Spleen (tissue), 11 donors: ENCODE measurements at regions not wholly inside any gene's neighbourhood (a gene's known extent, or its start where the extent isn't known, plus 50 kb on each side); places are given as distances from the start of the nearest gene placed in this dataset.

ENCODE experiments used
- DNase-seq: peaks from one replicate; pipeline ENCODE4 v3.0.0-alpha.2; 2020
- H3K27ac ChIP-seq, 8 donors: fragments of 200-600 bp; sonication (generic) in 7 of 8; 1 replicate in 4 of 8; 2 replicates in 4 of 8; pipeline versions ENCODE4 v1.5.0 to v1.8.0; 2016 to 2021; ENCODE audit warnings: inconsistent platforms in 4 of 8, mild to moderate bottlenecking in 4 of 8, moderate library complexity in 1 of 8
- H3K27me3 ChIP-seq, 7 donors: fragments of 200-600 bp; sonication (generic) in 6 of 7; replicated peaks in 1 of 7; 1 replicate in 4 of 7; 2 replicates in 3 of 7; pipeline versions ENCODE4 v1.5.0 to v1.8.0; 2016 to 2021; ENCODE audit warnings: inconsistent platforms in 3 of 7, mild to moderate bottlenecking in 1 of 7
- H3K36me3 ChIP-seq, 6 donors: fragments of 200-600 bp; sonication (generic) in 5 of 6; 1 replicate in 4 of 6; 2 replicates in 2 of 6; pipeline versions ENCODE4 v1.5.0 to v1.8.0; 2016 to 2021; ENCODE audit warnings: inconsistent platforms in 2 of 6
- H3K4me1 ChIP-seq, 6 donors: fragments of 200-600 bp; sonication (generic) in 5 of 6; 1 replicate in 3 of 6; 2 replicates in 3 of 6; pipeline versions ENCODE4 v1.5.0 to v1.8.0; 2016 to 2021; ENCODE audit warnings: inconsistent platforms in 3 of 6
- H3K4me3 ChIP-seq, 8 donors: fragments of 200-600 bp; sonication (generic) in 7 of 8; 1 replicate in 4 of 8; 2 replicates in 4 of 8; pipeline versions ENCODE4 v1.5.0 to v1.8.0; 2016 to 2021; ENCODE audit warnings: inconsistent platforms in 4 of 8, mild to moderate bottlenecking in 4 of 8, moderate library complexity in 2 of 8
- H3K9me3 ChIP-seq, 8 donors: fragments of 200-600 bp; sonication (generic) in 7 of 8; 1 replicate in 4 of 8; 2 replicates in 4 of 8; pipeline versions ENCODE4 v1.5.0 to v1.8.0; 2016 to 2021; ENCODE audit warnings: inconsistent platforms in 4 of 8
- CTCF ChIP-seq, 11 experiments: fragments of 200-600 bp in 7 of 11; fragments of 450-650 bp in 4 of 11; sonication (generic) in 4 of 11; IDR thresholded peaks in 8 of 11; conservative IDR thresholded peaks in 3 of 11; 1 replicate in 7 of 11; 2 replicates in 4 of 11; pipeline versions ENCODE4 v1.4.0 to v1.8.0; 2016 to 2021; ENCODE audit warnings: antibody characterized with exemption in 11 of 11, inconsistent platforms in 4 of 11, mild to moderate bottlenecking in 1 of 11
- POLR2A ChIP-seq, 3 donors: fragments of 450-650 bp; IDR thresholded peaks; one replicate each; pipeline ENCODE4 v1.5.1; 2017; ENCODE audit warnings: antibody characterized with exemption in 3 of 3, mild to moderate bottlenecking in 1 of 3
- POLR2AphosphoS5 ChIP-seq, 3 donors: sonication (generic); formaldehyde crosslinking; IDR thresholded peaks; one replicate each; pipeline ENCODE4 v1.5.1; 2017; ENCODE audit warnings: antibody characterized with exemption in 3 of 3
- WGBS, 5 donors: extraction: QIAGEN DNeasy Blood & Tissue Kit in 3 of 5; methylation state at CpG; one replicate each; pipeline versions ENCODE4 v1.1.5 to v1.1.7; 2013 to 2018; 5-methylcytosine and 5-hydroxymethylcytosine counted together
- intact Hi-C: fragments of 100-400 bp; cut with DNase I; formaldehyde crosslinking; loops from one replicate; pipeline ENCODE4 v1.15.0; 2023; ENCODE audit warnings: low total_unique reads
- donor health status: healthy with polysubstance abuse.
- donor health status: DM: no; HTN: no; CAD: no; lungs with moderate emphysema.
- donor health status: DM: no; HTN: no; CAD: no.
- donor health status: Bipolar disorder and iron deficiency.
- donor health status: healthy.
- donor health status: DM: no; HTN: no; CAD: no.
- donor health status: DM: yes; HTN: yes; CAD: no.

DNA sequence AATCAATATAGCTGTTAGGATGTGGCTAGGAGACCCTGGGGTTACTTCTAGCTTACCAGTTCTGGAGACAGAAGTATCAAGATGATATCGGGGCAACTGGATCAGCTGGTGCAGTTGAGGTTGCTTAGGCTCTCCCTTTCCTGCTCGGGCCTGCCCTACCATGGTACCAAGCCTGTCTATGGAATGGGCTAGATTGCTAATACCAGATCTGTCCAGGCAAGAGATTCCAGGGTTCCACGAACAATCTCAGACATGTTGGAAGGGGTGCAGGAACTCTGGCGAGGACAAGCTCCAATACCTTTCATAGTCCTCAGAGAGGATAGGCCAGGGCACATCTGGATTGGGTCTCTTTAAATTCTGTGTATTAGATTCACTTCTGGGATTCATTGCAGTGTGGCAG lies 53.8 kb downstream of the ADM start:
- intact Hi-C loops = no loop called here
- TF ChIP-seq POLR2AphosphoS5 (IDR thresholded peaks at IDR 0.05) (no peak), POLR2A (IDR thresholded peaks at IDR 0.05) (no peak), CTCF (IDR thresholded peaks at IDR 0.05 in 8 of 11, conservative IDR thresholded peaks at IDR 0.05 in 3 of 11) (no peak)

DNA sequence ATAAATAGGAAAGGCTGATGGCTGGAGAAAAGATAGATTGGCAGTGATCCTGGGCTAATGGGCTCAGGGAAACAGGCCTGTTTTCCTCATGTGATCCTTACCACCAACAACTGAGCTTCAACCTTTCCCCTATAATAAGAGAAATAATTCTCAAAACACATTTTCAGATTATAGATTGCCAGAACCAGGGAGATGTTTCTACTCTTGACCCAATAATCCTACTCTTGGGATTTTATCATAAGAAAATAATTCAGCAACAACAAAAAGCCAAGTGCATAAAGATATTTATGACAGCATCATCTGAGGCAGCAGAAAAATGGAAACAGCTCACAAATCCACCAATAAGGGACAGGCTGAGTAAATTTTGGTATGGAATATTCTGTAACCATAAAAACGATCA lies 54.3 kb downstream of the ADM start:
- H3K27me3 ChIP-seq = peaks cover 0 to 17% (median 0%) of the 10 kb centered on the region in 7 donors
- no peak overlapping the region for H3K4me3 ChIP-seq
- H3K36me3 ChIP-seq = no peaks in the 10 kb centered on the region
- H3K27ac ChIP-seq = no peak overlapping the region
- TF ChIP-seq POLR2AphosphoS5 (IDR thresholded peaks at IDR 0.05) = no peak
- no peaks in the 10 kb centered on the region for H3K4me1 ChIP-seq
- intact Hi-C loops = no loop called here
- DNase-seq = no peak
- H3K9me3 ChIP-seq = no peaks in the 10 kb centered on the region
- WGBS, 5 donors = 81 to 92% (median 86%) methylated on average over 1 of the region's 1 CpG

More for the DNA sequence above, 53.8 kb downstream of the ADM start:
- Histone ChIP-seq H3K36me3 (no peaks in the 10 kb centered on the region), H3K4me3 (no peak overlapping the region), H3K27ac (no peak overlapping the region), H3K4me1 (no peaks in the 10 kb centered on the region), H3K27me3 (peaks cover 0 to 17% (median 0%) of the 10 kb centered on the region in 7 donors), H3K9me3 (no peaks in the 10 kb centered on the region)
- DNase-seq = no peak
- 83 to 95% (median 89%) methylated on average over 4 of the region's 4 CpGs for WGBS, 5 donors

DNA sequence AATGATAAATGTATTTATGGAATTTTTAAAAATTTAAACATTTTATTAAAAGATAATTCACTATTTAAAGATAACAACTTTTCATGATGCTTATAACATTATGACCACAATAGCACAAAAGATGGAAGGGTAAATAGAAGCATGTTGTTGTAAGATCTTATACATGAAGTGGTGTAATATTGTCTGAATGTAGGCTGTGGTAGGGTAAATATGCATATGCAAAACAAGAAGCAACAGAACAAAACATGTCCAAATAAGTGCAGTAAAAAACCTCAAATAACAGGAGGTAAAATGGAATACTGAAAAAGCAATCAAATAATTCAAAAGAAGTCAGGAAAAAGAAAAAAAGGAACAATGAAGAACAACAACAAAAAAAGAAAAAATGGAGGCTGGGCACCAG lies 56.0 kb downstream of the ADM start:
- intact Hi-C loops = no loop called here
- Histone ChIP-seq H3K36me3 (no peaks in the 10 kb centered on the region), H3K4me1 (no peaks in the 10 kb centered on the region), H3K27ac (no peak overlapping the region), H3K27me3 (peaks cover 0 to 17% (median 0%) of the 10 kb centered on the region in 7 donors), H3K4me3 (no peak overlapping the region), H3K9me3 (no peaks in the 10 kb centered on the region)
- TF ChIP-seq POLR2A (IDR thresholded peaks at IDR 0.05) = no peak
- TF ChIP-seq POLR2AphosphoS5 (IDR thresholded peaks at IDR 0.05) = no peak
- no peak for TF ChIP-seq CTCF (IDR thresholded peaks at IDR 0.05 in 8 of 11, conservative IDR thresholded peaks at IDR 0.05 in 3 of 11)
- no peak for DNase-seq

DNA sequence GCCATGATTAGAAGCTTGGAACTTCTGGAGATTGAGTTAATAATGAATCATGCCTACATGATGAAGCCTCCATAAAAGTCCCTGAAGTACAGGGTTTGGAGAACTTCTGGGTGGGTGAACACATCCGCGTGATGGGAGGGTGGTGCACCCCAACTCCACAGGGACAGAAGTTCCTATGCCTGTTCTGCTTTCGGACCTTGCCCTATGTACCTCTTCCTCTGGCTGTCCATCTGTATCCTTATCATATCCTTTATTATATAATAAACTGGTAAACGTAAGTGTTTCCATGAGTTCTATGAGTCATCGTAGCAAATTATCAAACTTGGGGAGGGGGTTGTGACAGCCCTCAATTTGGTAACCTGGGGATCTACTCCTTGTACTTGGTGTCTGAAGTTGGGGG lies 60.2 kb downstream of the ADM start:
- H3K27me3 ChIP-seq = peaks cover 0 to 10% (median 0%) of the 10 kb centered on the region in 7 donors
- no peak for TF ChIP-seq POLR2A (IDR thresholded peaks at IDR 0.05)
- no peak for TF ChIP-seq CTCF (IDR thresholded peaks at IDR 0.05 in 8 of 11, conservative IDR thresholded peaks at IDR 0.05 in 3 of 11)
- TF ChIP-seq POLR2AphosphoS5 (IDR thresholded peaks at IDR 0.05) = no peak
- no peak for DNase-seq
- H3K4me3 ChIP-seq = no peak overlapping the region
- H3K4me1 ChIP-seq = peaks cover 0 to 10% (median 7%) of the 10 kb centered on the region in 6 donors
- no peaks in the 10 kb centered on the region for H3K36me3 ChIP-seq
- H3K27ac ChIP-seq = no peak overlapping the region
- H3K9me3 ChIP-seq = no peaks in the 10 kb centered on the region
- 82 to 91% (median 87%) methylated on average over 5 of the region's 5 CpGs for WGBS, 5 donors
- intact Hi-C loops = no loop called here
